K562 (cell line): ENCODE measurements at regions not wholly inside any gene's neighbourhood (a gene's known extent, or its start where the extent isn't known, plus 50 kb on each side); places are given as distances from the start of the nearest gene placed in this dataset.

Experiments
- ADNP ChIP-seq: fragments of 200-800 bp; sonication (Bioruptor generic); IDR thresholded peaks from 2 replicates; pipeline ENCODE4 v1.6.1; 2016; ENCODE audit warnings: missing genetic modification characterization, missing compliant biosample characterization
- E2F8 ChIP-seq: fragments of 450-650 bp; IDR thresholded peaks from 2 replicates; pipeline ENCODE4 v1.7.1; 2018; ENCODE audit warnings: mild to moderate bottlenecking, low read depth; ENCODE audit not compliant: partially characterized antibody
- HLTF ChIP-seq: fragments of 450-650 bp; IDR thresholded peaks from 2 replicates; pipeline ENCODE4 v1.6.1; 2016
- MGA ChIP-seq: fragments of 450-650 bp; IDR thresholded peaks from 2 replicates; pipeline ENCODE4 v1.6.1; 2016; ENCODE audit warnings: mild to moderate bottlenecking, moderate library complexity
- RFX1 ChIP-seq: fragments of 450-650 bp; IDR thresholded peaks from 2 replicates; pipeline ENCODE4 v1.6.1; 2016; ENCODE audit warnings: mild to moderate bottlenecking, moderate library complexity
- TCF3 ChIP-seq: sonication (generic); formaldehyde crosslinking; IDR thresholded peaks from 2 replicates; pipeline ENCODE4 v1.4.0; 2020; ENCODE audit warnings: mild to moderate bottlenecking, missing genetic modification reagents
- ZNF431 ChIP-seq: sonication (generic); formaldehyde crosslinking; IDR thresholded peaks from 2 replicates; pipeline ENCODE4 v1.8.0; 2022; ENCODE audit warnings: mild to moderate bottlenecking, missing genetic modification reagents
- ZNF586 ChIP-seq: fragments of 450-650 bp; formaldehyde crosslinking; conservative IDR thresholded peaks from 2 replicates; pipeline ENCODE4 v1.4.0; 2020; ENCODE audit warnings: mild to moderate bottlenecking, moderate library complexity
- ZNF639 ChIP-seq, 2 experiments: fragments of 200-800 bp in 1 of 2; sonication (Bioruptor generic) in 1 of 2; sonication (generic) in 1 of 2; formaldehyde crosslinking in 1 of 2; IDR thresholded peaks in 1 of 2; conservative IDR thresholded peaks in 1 of 2; 2 replicates each; pipeline versions ENCODE4 v1.5.0 to v1.6.1; 2016 to 2020; ENCODE audit warnings: missing compliant biosample characterization in 1 of 2, missing genetic modification characterization in 1 of 2, missing genetic modification reagents in 1 of 2
- ZNF699 ChIP-seq: fragments of 250-450 bp; sonication (Bioruptor Pico); IDR thresholded peaks from 2 replicates; pipeline ENCODE4 v1.8.0; 2021; ENCODE audit warnings: mild to moderate bottlenecking, moderate library complexity; ENCODE audit not compliant: insufficient replicate concordance
- ZNF764 ChIP-seq: fragments of 250-450 bp; sonication (Bioruptor Pico); IDR thresholded peaks from 2 replicates; pipeline ENCODE4 v1.4.0; 2020; ENCODE audit warnings: low read depth, mild to moderate bottlenecking, moderate library complexity

- TF ChIP-seq ZNF639 (CRISPR knock-in tag; conservative IDR thresholded peaks at IDR 0.05 in 1 of 2, IDR thresholded peaks at IDR 0.05 in 1 of 2) (peak in 1 of 2 experiments; percentile 58; a peak in 1 of 4 replicates), ZNF431 (CRISPR knock-in tag) (peak; percentile 76), ZNF586 (CRISPR knock-in tag) (no peak), ADNP (tag) (peak; percentile 54; the same call in 1 of the 2 replicates), E2F8 (peak; percentile 79), MGA (peak; percentile 74), RFX1 (no peak), HLTF (peak; percentile 87), ZNF764 (CRISPR knock-in tag) (no peak), TCF3 (CRISPR knock-in tag) (0 out of 2 replicates have a peak, but pooled peaks have one; percentile 40), ZNF699 (CRISPR knock-in tag) (no peak)
Observed at GRCh38 chr6:28838634-28839442, 84.9 kb downstream of the TRIM27 start (continued).
